Nephron (organoid): ENCODE measurements at regions not wholly inside any gene's neighbourhood (a gene's known extent, or its start where the extent isn't known, plus 50 kb on each side); places are given as distances from the start of the nearest gene placed in this dataset.

ENCODE experiments used
- H3K27ac Mint-ChIP-seq, 3 experiments: 2 replicates each; pipeline ENCODE4 v1.8.0; 2020; ENCODE audit warnings: mixed read lengths in 3 of 3, mild to moderate bottlenecking in 2 of 3, moderate library complexity in 1 of 3
- H3K27me3 Mint-ChIP-seq: 2 replicates; pipeline ENCODE4 v1.8.0; 2021; ENCODE audit warnings: low read depth, mild to moderate bottlenecking, moderate library complexity, mixed read lengths
- H3K36me3 Mint-ChIP-seq: 2 replicates; pipeline ENCODE4 v1.8.0; 2020; ENCODE audit warnings: low read depth, mixed read lengths
- H3K4me1 Mint-ChIP-seq: 2 replicates; pipeline ENCODE4 v1.8.0; 2020; ENCODE audit warnings: mixed read lengths
- H3K4me3 Mint-ChIP-seq, 3 experiments: 2 replicates each; pipeline ENCODE4 v1.8.0; 2020; ENCODE audit warnings: mild to moderate bottlenecking in 3 of 3, mixed read lengths in 3 of 3, moderate library complexity in 2 of 3
- H3K9me3 Mint-ChIP-seq: 2 replicates; pipeline ENCODE4 v1.8.0; 2020; ENCODE audit warnings: mixed read lengths
- TF ChIP-seq, protein P1 (sequence below), 3 experiments: fragments of 200-600 bp; sonication (generic); IDR thresholded peaks; one replicate each; pipeline ENCODE4 v1.5.0; 2021; ENCODE audit warnings: antibody characterized with exemption in 3 of 3; ENCODE audit not compliant: unreplicated experiment in 3 of 3

GRCh38 chr1:221892301-221892830 lies 150.5 kb upstream of the DUSP10 start:
- H3K27ac Mint-ChIP-seq, result no peak overlapping the region
- H3K36me3 Mint-ChIP-seq, result no peaks in the 10 kb centered on the region
- H3K9me3 Mint-ChIP-seq, result peaks cover 12% of the 10 kb centered on the region
- no peak overlapping the region for H3K4me3 Mint-ChIP-seq
- peaks cover 18% of the 10 kb centered on the region for H3K27me3 Mint-ChIP-seq
- H3K4me1 Mint-ChIP-seq, result no peaks in the 10 kb centered on the region
- TF ChIP-seq, protein P1, sequence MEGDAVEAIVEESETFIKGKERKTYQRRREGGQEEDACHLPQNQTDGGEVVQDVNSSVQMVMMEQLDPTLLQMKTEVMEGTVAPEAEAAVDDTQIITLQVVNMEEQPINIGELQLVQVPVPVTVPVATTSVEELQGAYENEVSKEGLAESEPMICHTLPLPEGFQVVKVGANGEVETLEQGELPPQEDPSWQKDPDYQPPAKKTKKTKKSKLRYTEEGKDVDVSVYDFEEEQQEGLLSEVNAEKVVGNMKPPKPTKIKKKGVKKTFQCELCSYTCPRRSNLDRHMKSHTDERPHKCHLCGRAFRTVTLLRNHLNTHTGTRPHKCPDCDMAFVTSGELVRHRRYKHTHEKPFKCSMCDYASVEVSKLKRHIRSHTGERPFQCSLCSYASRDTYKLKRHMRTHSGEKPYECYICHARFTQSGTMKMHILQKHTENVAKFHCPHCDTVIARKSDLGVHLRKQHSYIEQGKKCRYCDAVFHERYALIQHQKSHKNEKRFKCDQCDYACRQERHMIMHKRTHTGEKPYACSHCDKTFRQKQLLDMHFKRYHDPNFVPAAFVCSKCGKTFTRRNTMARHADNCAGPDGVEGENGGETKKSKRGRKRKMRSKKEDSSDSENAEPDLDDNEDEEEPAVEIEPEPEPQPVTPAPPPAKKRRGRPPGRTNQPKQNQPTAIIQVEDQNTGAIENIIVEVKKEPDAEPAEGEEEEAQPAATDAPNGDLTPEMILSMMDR (IDR thresholded peaks at IDR 0.05; ENCODE audit: unreplicated experiment in 3 of 3), result no peak

DNA sequence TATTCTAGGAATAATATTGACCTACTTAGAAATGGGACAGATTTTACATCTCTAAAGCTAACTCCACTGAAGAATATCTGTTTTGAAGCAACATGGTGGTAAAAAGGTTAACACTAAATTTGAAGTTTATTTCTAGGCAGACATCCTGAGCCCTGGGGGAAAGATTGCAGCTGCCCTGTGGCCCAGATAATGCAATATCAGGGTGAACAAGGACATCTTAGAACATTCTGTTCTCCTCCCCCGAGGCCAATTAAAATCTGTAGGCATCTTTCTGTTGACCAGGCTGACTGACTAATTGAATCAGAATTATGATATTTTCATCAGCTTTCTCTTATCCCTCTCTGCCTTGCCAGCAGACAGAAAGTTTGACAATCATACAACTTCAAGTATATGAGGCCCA lies 149.8 kb upstream of the DUSP10 start:
- TF ChIP-seq, protein P1 (IDR thresholded peaks at IDR 0.05; ENCODE audit: unreplicated experiment in 3 of 3), result no peak
- H3K27ac Mint-ChIP-seq, result no peak overlapping the region
- H3K4me3 Mint-ChIP-seq, result no peak overlapping the region
- peaks cover 12% of the 10 kb centered on the region for H3K9me3 Mint-ChIP-seq
- no peaks in the 10 kb centered on the region for H3K4me1 Mint-ChIP-seq
- peaks cover 18% of the 10 kb centered on the region for H3K27me3 Mint-ChIP-seq
- H3K36me3 Mint-ChIP-seq, result no peaks in the 10 kb centered on the region

- TF ChIP-seq, protein P1 (IDR thresholded peaks at IDR 0.05; ENCODE audit: unreplicated experiment in 3 of 3), result no peak
- H3K9me3 Mint-ChIP-seq, result no peaks in the 10 kb centered on the region
Observed at GRCh38 chr1:221888801-221889200, 146.9 kb upstream of the DUSP10 start.

DNA sequence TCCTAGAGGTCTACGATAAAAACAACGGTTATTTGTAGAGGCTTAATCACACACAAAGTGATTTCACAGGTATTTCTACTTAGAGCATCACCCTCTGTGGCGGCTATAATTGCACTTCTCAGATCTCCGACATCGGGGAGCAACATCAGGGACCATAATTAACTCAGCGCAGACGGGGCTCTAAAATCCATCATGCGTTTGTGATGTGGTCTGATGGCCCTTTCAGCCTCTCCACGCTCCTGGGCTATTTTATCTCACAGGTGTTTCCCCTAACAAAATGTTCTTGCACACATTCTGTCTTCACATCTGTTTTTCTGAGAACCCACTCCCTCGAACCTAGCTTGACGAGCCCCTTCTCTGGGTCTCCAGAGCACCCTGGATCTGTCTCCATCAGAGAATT lies 146.3 kb upstream of the DUSP10 start:
- H3K9me3 Mint-ChIP-seq, result no peaks in the 10 kb centered on the region
- H3K4me1 Mint-ChIP-seq, result no peaks in the 10 kb centered on the region
- TF ChIP-seq, protein P1 (IDR thresholded peaks at IDR 0.05; ENCODE audit: unreplicated experiment in 3 of 3), result no peak
- no peak overlapping the region for H3K4me3 Mint-ChIP-seq
- H3K27me3 Mint-ChIP-seq, result peaks cover 12% of the 10 kb centered on the region
- no peaks in the 10 kb centered on the region for H3K36me3 Mint-ChIP-seq
- no peak overlapping the region for H3K27ac Mint-ChIP-seq

More at GRCh38 chr1:221888801-221889200, 146.9 kb upstream of the DUSP10 start:
- Mint-ChIP-seq H3K27me3 (peaks cover 18% of the 10 kb centered on the region), H3K27ac (no peak overlapping the region), H3K4me3 (no peak overlapping the region), H3K36me3 (no peaks in the 10 kb centered on the region), H3K4me1 (no peaks in the 10 kb centered on the region)

DNA sequence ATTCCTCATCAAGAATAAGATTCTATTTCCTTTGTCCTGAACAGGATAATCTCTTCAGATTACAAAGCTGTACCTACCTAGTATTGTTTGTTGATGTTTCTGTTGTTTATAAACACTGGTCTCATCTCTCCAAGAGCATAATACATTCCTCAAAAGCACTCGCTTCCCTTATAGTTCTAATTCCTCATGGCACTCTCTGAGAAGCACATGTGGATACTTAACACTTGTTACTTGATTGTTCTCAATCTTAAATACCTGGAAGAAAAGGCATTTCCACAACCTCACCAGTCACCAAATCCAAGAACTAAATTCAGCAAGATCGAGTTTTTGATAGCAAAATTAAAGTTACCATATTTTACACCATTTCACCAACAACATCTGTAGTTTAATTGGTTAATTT lies 145.9 kb upstream of the DUSP10 start:
- H3K36me3 Mint-ChIP-seq, result no peaks in the 10 kb centered on the region
- no peak overlapping the region for H3K4me3 Mint-ChIP-seq
- H3K27ac Mint-ChIP-seq, result no peak overlapping the region
- H3K4me1 Mint-ChIP-seq, result no peaks in the 10 kb centered on the region
- no peaks in the 10 kb centered on the region for H3K9me3 Mint-ChIP-seq
- TF ChIP-seq, protein P1 (IDR thresholded peaks at IDR 0.05; ENCODE audit: unreplicated experiment in 3 of 3), result no peak
- H3K27me3 Mint-ChIP-seq, result peaks cover 12% of the 10 kb centered on the region

GRCh38 chr1:221887415-221887746 lies 145.5 kb upstream of the DUSP10 start:
- no peak overlapping the region for H3K27ac Mint-ChIP-seq
- no peak overlapping the region for H3K4me3 Mint-ChIP-seq
- peaks cover 12% of the 10 kb centered on the region for H3K27me3 Mint-ChIP-seq
- no peaks in the 10 kb centered on the region for H3K36me3 Mint-ChIP-seq
- TF ChIP-seq, protein P1 (IDR thresholded peaks at IDR 0.05; ENCODE audit: unreplicated experiment in 3 of 3), result no peak
- no peaks in the 10 kb centered on the region for H3K9me3 Mint-ChIP-seq
- no peaks in the 10 kb centered on the region for H3K4me1 Mint-ChIP-seq
